Loucy (cell line): ENCODE measurements at regions not wholly inside any gene's neighbourhood (a gene's known extent, or its start where the extent isn't known, plus 50 kb on each side); places are given as distances from the start of the nearest gene placed in this dataset.

Source experiments
- H2AFZ ChIP-seq: fragments of 200-600 bp; sonication (generic); 2 replicates; pipeline ENCODE4 v1.6.0; 2016; ENCODE audit warnings: antibody characterized with exemption, mild to moderate bottlenecking, low read length, moderate library complexity
- H3F3A ChIP-seq: fragments of 200-600 bp; 2 replicates; pipeline ENCODE4 v1.6.0; 2016; ENCODE audit warnings: antibody characterized with exemption, low read depth, mild to moderate bottlenecking
- H3K27me3 ChIP-seq: fragments of 200-600 bp; sonication (generic); 2 replicates; pipeline ENCODE4 v1.6.1; 2014; ENCODE audit warnings: low read length, mild to moderate bottlenecking; ENCODE audit not compliant: insufficient read depth, poor library complexity, severe bottlenecking
- H3K36me3 ChIP-seq: fragments of 200-600 bp; sonication (generic); 2 replicates; pipeline ENCODE4 v1.6.1; 2016; ENCODE audit warnings: low read length; ENCODE audit not compliant: insufficient read depth
- H3K4me1 ChIP-seq: fragments of 200-600 bp; sonication (generic); 2 replicates; pipeline ENCODE4 v1.5.1; 2014; ENCODE audit warnings: low read length, mild to moderate bottlenecking; ENCODE audit not compliant: insufficient read depth, poor library complexity, severe bottlenecking
- H3K4me2 ChIP-seq: fragments of 200-600 bp; sonication (generic); 2 replicates; pipeline ENCODE4 v1.6.0; 2014; ENCODE audit warnings: antibody characterized with exemption, low read length, low read depth, mild to moderate bottlenecking; ENCODE audit not compliant: poor library complexity, severe bottlenecking
- H3K4me3 ChIP-seq: fragments of 200-600 bp; sonication (generic); 2 replicates; pipeline ENCODE4 v1.5.1; 2014; ENCODE audit warnings: low read length, mild to moderate bottlenecking, mixed read lengths; ENCODE audit not compliant: poor library complexity, severe bottlenecking
- H3K79me2 ChIP-seq: fragments of 200-600 bp; sonication (generic); 2 replicates; pipeline ENCODE4 v1.6.1; 2014; ENCODE audit warnings: low read length; ENCODE audit not compliant: insufficient read depth
- H3K9ac ChIP-seq: fragments of 200-600 bp; sonication (generic); 2 replicates; pipeline ENCODE4 v1.6.0; 2014; ENCODE audit warnings: mild to moderate bottlenecking, low read depth, low read length, moderate library complexity; ENCODE audit not compliant: poor library complexity, severe bottlenecking
- H3K9me2 ChIP-seq: fragments of 200-600 bp; sonication (generic); replicated peaks from 2 replicates; pipeline ENCODE4 v1.6.1; 2016; ENCODE audit warnings: low read depth, low read length, mixed read lengths
- H3K9me3 ChIP-seq: fragments of 200-600 bp; sonication (generic); 2 replicates; pipeline ENCODE4 v1.6.1; 2014; ENCODE audit warnings: mild to moderate bottlenecking, antibody characterized with exemption, low read length, low read depth; ENCODE audit not compliant: insufficient read depth
- H4K20me1 ChIP-seq: fragments of 200-600 bp; sonication (generic); 2 replicates; pipeline ENCODE4 v1.6.0; 2014; ENCODE audit warnings: antibody characterized with exemption, low read length, mild to moderate bottlenecking; ENCODE audit not compliant: insufficient read depth, poor library complexity, severe bottlenecking
- EZH2phosphoT487 ChIP-seq: fragments of 200-600 bp; IDR thresholded peaks from 2 replicates; pipeline ENCODE4 v1.6.1; 2018; ENCODE audit warnings: antibody characterized with exemption, mild to moderate bottlenecking, moderate library complexity, borderline replicate concordance
- TF ChIP-seq, protein P1 (sequence below): fragments of 200-600 bp; sonication (generic); conservative IDR thresholded peaks from 2 replicates; pipeline ENCODE4 v1.5.1; 2014; ENCODE audit warnings: mild to moderate bottlenecking, antibody characterized with exemption, low read length

DNA sequence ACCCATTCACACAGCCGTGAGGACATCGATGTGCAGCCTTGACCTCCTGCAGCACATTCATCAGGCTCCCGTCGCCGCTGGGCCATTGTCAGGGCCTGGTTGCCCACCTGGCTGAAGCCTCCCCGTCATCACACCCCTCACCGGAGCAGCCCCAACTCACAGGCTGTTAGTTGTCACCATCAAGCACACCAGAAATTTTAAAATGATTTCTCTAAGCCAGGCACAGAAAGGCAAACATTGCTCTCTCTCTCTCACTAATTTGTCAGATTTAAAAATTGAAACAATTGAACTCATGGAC is 167.1 kb downstream of the RTP5 start:
- H3K9me2 ChIP-seq, result no peaks in the 10 kb centered on the region
- no peaks in the 10 kb centered on the region for H3K36me3 ChIP-seq
- H3K4me3 ChIP-seq, result no peak overlapping the region
- peaks cover 5% of the 10 kb centered on the region for H3K4me1 ChIP-seq
- TF ChIP-seq EZH2phosphoT487, result no peak
- TF ChIP-seq, protein P1, sequence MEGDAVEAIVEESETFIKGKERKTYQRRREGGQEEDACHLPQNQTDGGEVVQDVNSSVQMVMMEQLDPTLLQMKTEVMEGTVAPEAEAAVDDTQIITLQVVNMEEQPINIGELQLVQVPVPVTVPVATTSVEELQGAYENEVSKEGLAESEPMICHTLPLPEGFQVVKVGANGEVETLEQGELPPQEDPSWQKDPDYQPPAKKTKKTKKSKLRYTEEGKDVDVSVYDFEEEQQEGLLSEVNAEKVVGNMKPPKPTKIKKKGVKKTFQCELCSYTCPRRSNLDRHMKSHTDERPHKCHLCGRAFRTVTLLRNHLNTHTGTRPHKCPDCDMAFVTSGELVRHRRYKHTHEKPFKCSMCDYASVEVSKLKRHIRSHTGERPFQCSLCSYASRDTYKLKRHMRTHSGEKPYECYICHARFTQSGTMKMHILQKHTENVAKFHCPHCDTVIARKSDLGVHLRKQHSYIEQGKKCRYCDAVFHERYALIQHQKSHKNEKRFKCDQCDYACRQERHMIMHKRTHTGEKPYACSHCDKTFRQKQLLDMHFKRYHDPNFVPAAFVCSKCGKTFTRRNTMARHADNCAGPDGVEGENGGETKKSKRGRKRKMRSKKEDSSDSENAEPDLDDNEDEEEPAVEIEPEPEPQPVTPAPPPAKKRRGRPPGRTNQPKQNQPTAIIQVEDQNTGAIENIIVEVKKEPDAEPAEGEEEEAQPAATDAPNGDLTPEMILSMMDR, result no peak
- H3K9ac ChIP-seq, result no peak overlapping the region
- no peaks in the 10 kb centered on the region for H4K20me1 ChIP-seq
- no peak overlapping the region for H2AFZ ChIP-seq
- peaks cover 19% of the 10 kb centered on the region for H3K27me3 ChIP-seq
- no peaks in the 10 kb centered on the region for H3K79me2 ChIP-seq
- H3K4me2 ChIP-seq, result no peak overlapping the region
- H3K9me3 ChIP-seq, result no peaks in the 10 kb centered on the region; the same call in 1 of the 2 replicates
- H3F3A ChIP-seq, result no peaks in the 10 kb centered on the region

GRCh38 chr2:242038166-242038927 is 168.8 kb downstream of the RTP5 start:
- Histone ChIP-seq H2AFZ (no peak overlapping the region), H3K9ac (no peak overlapping the region), H3K79me2 (no peaks in the 10 kb centered on the region), H3K9me2 (no peaks in the 10 kb centered on the region), H3K4me3 (no peak overlapping the region), H3K27me3 (peaks cover 11% of the 10 kb centered on the region), H3F3A (no peaks in the 10 kb centered on the region), H3K4me2 (no peak overlapping the region), H3K4me1 (peaks cover under 1% of the 10 kb centered on the region), H3K36me3 (no peaks in the 10 kb centered on the region), H4K20me1 (no peaks in the 10 kb centered on the region), H3K9me3 (no peaks in the 10 kb centered on the region; the same call in 1 of the 2 replicates)
- TF ChIP-seq EZH2phosphoT487, result no peak
- TF ChIP-seq, protein P1, result no peak

GRCh38 chr2:242038928-242039341 is 169.4 kb downstream of the RTP5 start:
- Histone ChIP-seq H3K9ac (no peak overlapping the region), H3F3A (no peaks in the 10 kb centered on the region), H3K4me2 (no peak overlapping the region), H3K4me1 (peaks cover 4% of the 10 kb centered on the region), H2AFZ (no peak overlapping the region), H3K79me2 (no peaks in the 10 kb centered on the region), H3K27me3 (peaks cover 6% of the 10 kb centered on the region), H3K9me3 (no peaks in the 10 kb centered on the region; the same call in 1 of the 2 replicates), H4K20me1 (no peaks in the 10 kb centered on the region), H3K9me2 (no peaks in the 10 kb centered on the region), H3K36me3 (no peaks in the 10 kb centered on the region), H3K4me3 (no peak overlapping the region)
- TF ChIP-seq EZH2phosphoT487, result no peak
- TF ChIP-seq, protein P1, result no peak
